OCI-LY3 (cell line): ENCODE measurements at regions not wholly inside any gene's neighbourhood (a gene's known extent, or its start where the extent isn't known, plus 50 kb on each side); places are given as distances from the start of the nearest gene placed in this dataset.

Experiments
- CTCF ChIP-seq: fragments of 200-600, 300-600 bp; sonication (generic); IDR thresholded peaks from 2 replicates; pipeline ENCODE4 v1.5.1; 2014; ENCODE audit warnings: antibody characterized with exemption, low read length, low read depth
- EZH2phosphoT487 ChIP-seq: fragments of 200-600 bp; shearing (Covaris generic); IDR thresholded peaks from 2 replicates; pipeline ENCODE4 v1.6.1; 2018; ENCODE audit warnings: antibody characterized with exemption, mixed run types, low read depth

- TF ChIP-seq CTCF (no peak), EZH2phosphoT487 (no peak)
Observed at GRCh38 chr17:56681561-56682266, 88.2 kb downstream of the NOG start.
